Suprapubic skin (tissue), 4 donors: ENCODE measurements at regions not wholly inside any gene's neighbourhood (a gene's known extent, or its start where the extent isn't known, plus 50 kb on each side); places are given as distances from the start of the nearest gene placed in this dataset.

Experiments
- DNase-seq, 2 donors: peaks; one replicate each; pipeline ENCODE4 v3.0.0-alpha.2; 2019; ENCODE audit warnings: low spot score in 2 of 2
- H3K27ac ChIP-seq: fragments of 200-600 bp; sonication (generic); one replicate; pipeline ENCODE4 v1.5.1; 2019
- H3K27me3 ChIP-seq: fragments of 200-600 bp; sonication (generic); one replicate; pipeline ENCODE4 v1.5.1; 2019
- H3K36me3 ChIP-seq: fragments of 200-600 bp; sonication (generic); one replicate; pipeline ENCODE4 v1.5.1; 2019
- H3K4me1 ChIP-seq: fragments of 200-600 bp; sonication (generic); one replicate; pipeline ENCODE4 v1.5.1; 2019
- H3K4me3 ChIP-seq: fragments of 200-600 bp; sonication (generic); one replicate; pipeline ENCODE4 v1.5.1; 2019; ENCODE audit warnings: mild to moderate bottlenecking
- H3K9me3 ChIP-seq: fragments of 200-600 bp; sonication (generic); one replicate; pipeline ENCODE4 v1.5.1; 2019
- CTCF ChIP-seq, 2 donors: fragments of 200-600 bp in 1 of 2; fragments of 450-650 bp in 1 of 2; sonication (generic) in 1 of 2; IDR thresholded peaks; one replicate each; pipeline ENCODE4 v1.5.1; 2016 to 2019; ENCODE audit warnings: antibody characterized with exemption in 2 of 2, mild to moderate bottlenecking in 1 of 2, moderate library complexity in 1 of 2
- EP300 ChIP-seq: sonication (generic); formaldehyde crosslinking; IDR thresholded peaks from one replicate; pipeline ENCODE4 v1.6.1; 2017; ENCODE audit warnings: antibody characterized with exemption
- POLR2A ChIP-seq, 2 donors: fragments of 450-650 bp; IDR thresholded peaks; one replicate each; pipeline ENCODE4 v1.6.1; 2017; ENCODE audit warnings: antibody characterized with exemption in 2 of 2, mild to moderate bottlenecking in 2 of 2, moderate library complexity in 2 of 2
- POLR2AphosphoS5 ChIP-seq, 3 donors: sonication (generic); formaldehyde crosslinking; IDR thresholded peaks; one replicate each; pipeline ENCODE4 v1.6.1; 2017; ENCODE audit warnings: antibody characterized with exemption in 3 of 3
- WGBS: methylation state at CpG from one replicate; pipeline ENCODE4 v1.1.5; 2018; 5-methylcytosine and 5-hydroxymethylcytosine counted together

- TF ChIP-seq POLR2A (IDR thresholded peaks at IDR 0.05) = no peak
- no peak for TF ChIP-seq CTCF (IDR thresholded peaks at IDR 0.05)
- TF ChIP-seq POLR2AphosphoS5 (IDR thresholded peaks at IDR 0.05) = no peak
- TF ChIP-seq EP300 = no peak
- Histone ChIP-seq H3K4me1 (no peaks in the 10 kb centered on the region), H3K27ac (no peak overlapping the region), H3K9me3 (peaks cover 5% of the 10 kb centered on the region), H3K36me3 (no peaks in the 10 kb centered on the region), H3K4me3 (no peak overlapping the region), H3K27me3 (no peaks in the 10 kb centered on the region)
- no peak for DNase-seq
- 89% methylated on average over 4 of the region's 4 CpGs for WGBS
Measured at GRCh38 chr7:138184191-138184590, 107.9 kb downstream of the AKR1D1 start.

GRCh38 chr7:138185132-138185908 lies 109.1 kb downstream of the AKR1D1 start:
- Histone ChIP-seq H3K27ac (no peak overlapping the region), H3K27me3 (no peaks in the 10 kb centered on the region), H3K9me3 (peaks cover 5% of the 10 kb centered on the region), H3K4me3 (no peak overlapping the region), H3K36me3 (no peaks in the 10 kb centered on the region), H3K4me1 (no peaks in the 10 kb centered on the region)
- no peak for DNase-seq
- WGBS = 91% methylated on average over 12 of the region's 12 CpGs
- TF ChIP-seq CTCF (IDR thresholded peaks at IDR 0.05) (no peak), POLR2A (IDR thresholded peaks at IDR 0.05) (no peak), EP300 (no peak), POLR2AphosphoS5 (IDR thresholded peaks at IDR 0.05) (no peak)

- no peaks in the 10 kb centered on the region for H3K36me3 ChIP-seq
- DNase-seq = no peak
- no peaks in the 10 kb centered on the region for H3K4me1 ChIP-seq
- TF ChIP-seq CTCF (IDR thresholded peaks at IDR 0.05) (no peak), POLR2AphosphoS5 (IDR thresholded peaks at IDR 0.05) (no peak), EP300 (no peak), POLR2A (IDR thresholded peaks at IDR 0.05) (no peak)
- H3K9me3 ChIP-seq = peaks cover 5% of the 10 kb centered on the region
- WGBS = 55% methylated on average over 6 of the region's 6 CpGs
- no peak overlapping the region for H3K4me3 ChIP-seq
- no peak overlapping the region for H3K27ac ChIP-seq
- H3K27me3 ChIP-seq = no peaks in the 10 kb centered on the region
Measured at GRCh38 chr7:138186951-138187351, 110.7 kb downstream of the AKR1D1 start.

GRCh38 chr7:138188290-138188858 lies 112.1 kb downstream of the AKR1D1 start:
- Histone ChIP-seq H3K4me1 (no peaks in the 10 kb centered on the region), H3K27me3 (no peaks in the 10 kb centered on the region), H3K9me3 (peaks cover 5% of the 10 kb centered on the region), H3K36me3 (no peaks in the 10 kb centered on the region), H3K4me3 (no peak overlapping the region), H3K27ac (no peak overlapping the region)
- no peak for TF ChIP-seq CTCF (IDR thresholded peaks at IDR 0.05)
- no peak for TF ChIP-seq POLR2A (IDR thresholded peaks at IDR 0.05)
- no peak for TF ChIP-seq POLR2AphosphoS5 (IDR thresholded peaks at IDR 0.05)
- TF ChIP-seq EP300 = no peak
- 91% methylated on average over 8 of the region's 8 CpGs for WGBS
- no peak for DNase-seq

GRCh38 chr7:138194567-138194966 lies 118.3 kb downstream of the AKR1D1 start:
- H3K9me3 ChIP-seq = no peaks in the 10 kb centered on the region
- H3K27me3 ChIP-seq = no peaks in the 10 kb centered on the region
- TF ChIP-seq POLR2AphosphoS5 (IDR thresholded peaks at IDR 0.05) = no peak
- TF ChIP-seq POLR2A (IDR thresholded peaks at IDR 0.05) = no peak
- no peak for TF ChIP-seq EP300
- no peak for TF ChIP-seq CTCF (IDR thresholded peaks at IDR 0.05)
- DNase-seq = no peak
- 77% methylated on average over 7 of the region's 8 CpGs for WGBS
- no peak overlapping the region for H3K27ac ChIP-seq
- no peaks in the 10 kb centered on the region for H3K36me3 ChIP-seq
- peaks cover 7% of the 10 kb centered on the region for H3K4me1 ChIP-seq
- no peak overlapping the region for H3K4me3 ChIP-seq
